HG03135 (cell line): ENCODE measurements at regions not wholly inside any gene's neighbourhood (a gene's known extent, or its start where the extent isn't known, plus 50 kb on each side); places are given as distances from the start of the nearest gene placed in this dataset.

Experiments used
- ATAC-seq: cut with Tn5 transposase; IDR thresholded peaks from one replicate; pipeline ENCODE4 v1.9.1; 2021; ENCODE audit warnings: mild to moderate bottlenecking, moderate library complexity; ENCODE audit not compliant: unreplicated experiment

DNA sequence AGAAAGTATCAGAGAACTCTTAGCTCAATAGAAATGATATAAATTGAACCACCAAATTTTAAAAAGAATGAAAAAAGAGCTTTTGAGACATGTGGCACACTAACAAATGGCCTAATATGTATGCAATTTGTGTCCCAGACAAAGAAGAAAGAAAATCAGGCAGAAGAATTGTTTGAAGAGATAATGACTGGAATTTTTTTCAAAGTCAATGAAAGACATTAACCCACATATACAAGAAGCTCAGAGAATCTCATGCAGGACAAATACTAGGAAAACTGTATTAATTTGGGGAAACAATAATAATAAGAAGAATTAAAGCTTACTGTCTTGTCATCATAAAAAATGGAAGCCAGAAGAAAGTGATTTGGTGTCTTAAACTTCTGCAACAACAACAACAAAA lies 304.1 kb upstream of the RND3 start:
- ATAC-seq: no peak

DNA sequence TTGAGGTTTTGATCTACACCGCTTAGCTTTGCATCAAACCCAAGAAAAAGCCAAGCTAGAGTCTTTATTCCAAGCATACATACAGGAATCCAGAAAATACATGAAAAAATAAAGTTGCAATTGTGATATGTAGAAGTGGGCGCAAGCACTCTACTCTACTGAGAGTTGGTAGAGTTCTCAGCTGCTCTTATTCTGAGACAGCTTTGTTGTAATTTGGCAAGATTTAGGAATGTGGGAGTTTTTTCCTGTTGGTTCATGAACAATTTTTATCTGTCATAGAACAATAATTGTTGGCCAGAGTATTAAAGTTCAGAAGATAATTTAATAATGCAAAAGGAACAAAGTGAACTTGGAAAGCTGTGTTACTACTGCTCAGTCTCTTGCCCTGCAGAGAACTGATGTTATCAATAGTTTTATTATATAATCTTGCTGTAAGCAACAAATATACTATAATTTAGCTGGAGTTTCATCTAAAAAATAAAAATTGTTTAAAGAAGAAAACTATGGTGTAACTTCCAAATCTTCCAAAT lies 302.0 kb upstream of the RND3 start:
- no peak for ATAC-seq

DNA sequence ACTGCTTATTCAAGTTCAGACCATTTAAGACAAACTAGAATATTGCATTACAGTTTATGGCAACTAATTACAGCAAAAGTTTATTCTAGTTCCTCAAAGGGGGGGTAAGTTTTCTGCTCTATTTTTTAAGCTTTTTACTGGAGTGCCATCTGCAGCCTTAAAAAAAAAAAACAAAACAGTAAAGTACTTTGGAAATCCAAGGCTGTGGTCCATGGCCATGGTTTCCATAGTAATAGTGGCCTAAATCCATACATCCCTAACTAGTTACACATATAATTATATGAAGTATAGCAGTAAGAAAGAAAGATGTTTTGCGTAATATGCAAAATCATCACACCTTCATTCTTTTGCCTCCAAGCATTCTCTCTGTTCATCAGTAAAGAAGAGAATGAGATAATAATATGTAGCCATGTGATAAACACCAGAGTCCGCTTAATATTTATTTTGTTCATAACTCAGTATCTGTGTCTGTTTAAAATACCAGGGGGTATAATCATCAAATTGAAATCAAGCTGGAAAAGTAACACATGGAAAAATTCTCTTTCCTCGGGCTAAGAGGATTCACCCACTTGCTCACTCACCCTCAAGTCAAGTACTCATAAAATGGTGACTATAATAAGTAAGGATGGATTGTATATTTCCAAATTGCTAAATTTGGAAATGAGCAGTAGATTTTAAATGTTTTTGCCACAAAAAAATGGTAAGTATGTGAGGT lies 301.1 kb upstream of the RND3 start:
- ATAC-seq: no peak

DNA sequence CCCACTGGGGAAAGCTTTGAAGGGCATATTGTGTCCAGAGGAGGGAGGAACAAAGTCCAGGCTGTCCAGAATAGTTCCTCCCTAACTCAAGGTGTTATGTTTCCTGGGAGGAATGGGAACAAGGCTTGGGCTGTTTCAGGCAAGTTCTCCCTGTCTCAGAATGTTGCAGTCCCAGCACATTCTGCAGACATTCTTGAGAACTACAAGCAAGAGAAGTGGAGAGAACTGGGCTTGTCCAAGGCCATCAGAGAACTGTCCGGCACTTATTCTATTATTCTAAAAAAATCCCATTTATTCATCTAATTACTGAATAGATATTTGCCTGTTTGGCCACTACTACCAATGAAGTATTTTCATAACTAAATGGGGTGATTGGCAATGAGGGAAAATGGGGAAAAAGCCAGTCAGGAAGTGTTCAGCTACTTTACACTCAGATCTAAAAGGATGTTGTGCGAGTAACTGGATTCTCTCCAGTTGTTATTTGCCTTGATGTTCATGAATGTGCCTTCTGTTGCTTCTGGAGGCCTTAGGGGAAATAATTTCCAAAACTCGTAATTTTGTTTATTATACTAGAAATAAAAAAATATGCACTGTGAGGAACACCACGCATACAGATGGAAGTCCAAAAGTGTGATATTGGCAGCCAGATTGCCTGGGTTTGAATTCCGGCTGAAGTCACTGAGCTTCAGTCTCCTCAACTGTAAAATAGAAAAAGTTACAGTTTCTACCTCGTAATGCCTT lies 300.1 kb upstream of the RND3 start:
- ATAC-seq: no peak

DNA sequence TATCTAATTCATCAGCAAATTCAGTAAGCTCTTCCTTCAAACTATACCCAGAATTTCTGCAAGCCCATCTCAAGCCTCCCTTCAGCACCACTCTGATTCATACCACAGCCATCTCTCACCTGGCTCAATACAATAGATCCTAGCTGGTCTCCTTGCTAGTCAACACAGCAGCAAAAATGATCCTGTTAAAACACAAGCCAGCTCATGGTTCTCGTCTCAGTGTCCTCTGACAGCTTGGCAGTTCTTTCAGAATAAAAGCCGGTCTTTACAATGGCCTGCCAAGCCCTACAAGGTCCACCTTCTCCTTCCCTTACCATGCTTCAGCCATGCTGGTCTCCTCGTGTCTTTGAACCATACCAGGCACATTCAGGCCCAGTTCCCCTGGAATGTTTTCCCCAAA lies 296.9 kb upstream of the RND3 start:
- ATAC-seq: no peak

DNA sequence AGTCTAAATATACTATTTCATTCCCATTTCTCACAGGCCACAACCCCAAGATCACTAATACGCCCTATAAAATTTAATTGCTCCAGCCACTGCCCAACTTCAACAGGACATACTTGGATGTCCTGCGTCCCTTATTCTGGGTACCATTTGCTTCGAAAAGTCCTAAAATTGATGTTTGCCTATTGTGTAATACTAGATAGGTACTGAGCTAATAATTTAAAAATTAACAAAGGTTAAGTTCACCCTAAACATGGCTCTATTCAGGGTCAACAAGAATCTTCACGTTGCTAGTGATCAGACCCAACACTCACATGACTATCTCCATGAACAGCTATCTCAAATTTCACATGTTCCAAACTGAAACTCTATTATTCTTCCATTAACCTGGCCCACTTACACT lies 296.4 kb upstream of the RND3 start:
- ATAC-seq: no peak

DNA sequence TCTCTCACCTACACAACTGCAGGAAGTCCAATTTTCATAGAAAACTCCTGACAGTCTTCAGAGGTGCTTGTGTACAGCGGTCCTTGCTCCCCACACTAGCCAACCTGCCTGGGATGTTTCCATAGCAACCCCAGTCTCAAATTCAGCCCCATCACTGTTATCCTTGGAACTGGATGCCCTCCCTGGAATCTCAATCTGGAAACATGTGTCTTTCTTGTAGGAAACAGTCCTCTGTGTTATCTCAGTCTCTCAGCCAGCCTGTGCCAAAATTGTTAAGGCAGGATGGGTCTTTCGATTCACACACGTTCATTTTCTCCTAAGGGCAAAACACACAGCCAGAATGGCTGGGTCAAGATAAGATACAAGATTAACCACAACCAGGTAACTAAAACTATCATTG lies 295.5 kb upstream of the RND3 start:
- no peak for ATAC-seq

DNA sequence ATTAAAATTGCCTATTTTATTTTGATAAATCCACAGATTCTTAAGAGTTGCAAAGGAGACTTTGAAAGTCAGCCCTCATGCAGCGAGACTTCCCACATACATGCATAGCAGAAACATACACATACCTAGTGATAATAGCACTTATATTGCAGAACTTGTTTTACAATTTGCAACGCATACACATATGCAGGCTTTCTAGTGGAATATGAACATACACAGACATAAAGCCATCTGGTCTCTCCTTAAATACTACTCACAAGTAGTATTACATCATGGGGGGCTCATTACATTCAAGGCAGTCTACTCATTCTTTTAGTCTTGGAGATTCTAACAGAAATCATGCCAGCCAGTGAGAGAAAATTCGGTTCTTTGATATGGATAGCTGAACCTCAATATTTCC lies 295.1 kb upstream of the RND3 start:
- no peak for ATAC-seq

DNA sequence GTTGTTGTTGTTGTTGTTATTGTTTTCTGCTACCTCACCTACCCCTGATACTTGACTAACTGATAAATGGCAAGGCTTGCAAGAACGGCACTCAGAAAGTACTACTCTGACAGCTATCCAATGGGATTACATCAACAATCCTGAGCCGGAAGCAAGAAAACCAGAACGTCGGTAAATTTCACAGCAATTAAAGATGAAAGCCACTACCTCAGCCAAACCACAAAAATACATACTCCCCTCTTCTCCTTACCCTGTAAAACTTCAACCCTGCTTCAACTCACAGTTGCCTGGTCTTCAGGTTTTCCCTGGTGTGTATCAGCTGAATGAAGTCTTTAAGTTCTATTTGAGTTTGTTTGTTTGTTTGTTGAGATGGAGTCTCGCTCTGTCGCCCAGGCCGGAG lies 293.7 kb upstream of the RND3 start:
- no peak for ATAC-seq

DNA sequence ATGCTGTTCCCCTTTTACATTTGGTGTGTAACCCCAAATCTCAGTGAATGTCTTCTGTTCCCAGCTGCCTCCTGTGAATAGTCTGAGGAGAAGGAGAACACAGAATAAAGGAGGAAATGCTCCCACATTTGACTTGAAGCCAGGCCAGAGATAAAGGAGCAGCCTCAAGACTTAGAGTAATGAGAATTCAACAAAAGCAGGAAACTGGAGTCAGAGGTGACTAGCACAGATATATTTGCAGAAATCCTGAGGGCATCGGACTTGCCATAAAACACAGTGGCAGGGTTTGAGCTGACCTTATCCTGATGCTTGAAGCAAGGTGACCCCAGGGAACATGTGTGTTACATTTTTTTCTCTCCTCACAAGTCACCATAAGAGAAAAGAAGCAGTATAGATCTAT lies 291.4 kb upstream of the RND3 start:
- ATAC-seq: no peak

DNA sequence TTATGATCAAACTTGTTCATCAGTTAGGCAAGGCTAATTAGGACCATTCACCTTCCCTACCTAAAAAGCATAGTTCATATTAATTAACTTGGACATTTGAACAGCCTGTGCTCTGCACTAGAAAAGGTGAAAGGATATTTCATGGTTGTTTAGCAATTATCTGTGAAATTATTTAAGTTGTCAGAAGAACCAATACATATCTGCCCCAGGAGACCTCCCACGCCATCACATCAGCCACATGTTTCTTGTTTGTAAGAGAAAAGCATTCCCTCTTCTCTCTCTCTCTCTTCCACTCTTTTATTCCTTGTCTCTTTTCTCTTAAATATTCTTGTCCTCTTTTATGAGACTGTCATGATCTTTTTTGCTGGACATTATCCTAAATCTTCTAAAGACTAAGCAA lies 282.0 kb upstream of the RND3 start:
- ATAC-seq: no peak

DNA sequence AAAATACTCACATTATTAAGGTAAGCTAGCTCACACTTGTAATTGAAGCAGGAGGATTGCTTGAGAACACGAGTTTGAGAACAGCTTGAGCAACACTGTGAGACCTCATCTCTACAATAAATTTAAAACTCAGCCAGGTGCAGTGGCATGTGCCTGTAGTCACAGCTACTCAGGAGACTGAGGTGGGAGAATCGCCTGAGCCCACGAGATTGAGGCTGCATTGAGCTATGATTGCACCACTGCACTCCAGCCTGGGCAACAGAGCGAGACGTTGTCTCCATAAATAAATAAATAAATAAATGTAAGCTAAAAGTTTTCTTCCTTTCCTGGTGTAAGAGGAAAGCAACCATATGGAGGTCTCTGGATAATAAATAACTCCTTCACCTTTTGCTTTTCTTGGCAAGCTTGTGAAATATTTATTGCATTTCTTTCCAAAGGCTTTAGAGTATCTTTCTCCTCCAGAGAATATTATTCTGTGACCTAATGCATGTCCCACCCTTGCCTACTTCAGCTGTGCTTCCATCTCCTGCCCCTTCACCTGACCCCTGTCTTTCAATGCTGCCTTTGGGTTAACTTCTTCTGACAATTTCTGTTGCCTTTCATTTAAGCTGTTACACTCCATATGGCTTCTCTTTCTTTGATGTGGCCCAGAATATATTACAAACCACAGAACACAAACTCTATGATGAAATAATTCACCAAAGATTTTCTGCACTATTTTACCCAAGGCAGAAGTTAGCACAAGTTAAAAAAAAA lies 280.7 kb upstream of the RND3 start:
- ATAC-seq: no peak

DNA sequence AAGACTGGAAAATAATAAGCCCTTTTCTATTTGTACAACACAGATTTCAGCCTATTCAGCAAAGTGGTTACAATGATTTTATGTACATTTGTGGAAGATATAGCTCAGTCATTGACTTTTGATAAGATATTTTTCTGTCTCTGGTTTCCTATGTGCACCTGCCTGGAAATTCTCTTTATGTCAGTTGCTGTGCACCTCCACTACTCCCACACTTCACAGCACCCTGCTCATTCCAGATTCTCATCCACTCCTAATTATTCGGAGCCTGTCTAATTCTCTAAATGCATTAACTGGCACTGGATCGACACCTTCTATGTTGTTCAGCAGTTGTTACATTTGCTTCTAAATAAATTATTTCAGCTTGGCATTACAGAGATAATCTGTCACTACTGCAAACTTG lies 275.1 kb upstream of the RND3 start:
- ATAC-seq: no peak

DNA sequence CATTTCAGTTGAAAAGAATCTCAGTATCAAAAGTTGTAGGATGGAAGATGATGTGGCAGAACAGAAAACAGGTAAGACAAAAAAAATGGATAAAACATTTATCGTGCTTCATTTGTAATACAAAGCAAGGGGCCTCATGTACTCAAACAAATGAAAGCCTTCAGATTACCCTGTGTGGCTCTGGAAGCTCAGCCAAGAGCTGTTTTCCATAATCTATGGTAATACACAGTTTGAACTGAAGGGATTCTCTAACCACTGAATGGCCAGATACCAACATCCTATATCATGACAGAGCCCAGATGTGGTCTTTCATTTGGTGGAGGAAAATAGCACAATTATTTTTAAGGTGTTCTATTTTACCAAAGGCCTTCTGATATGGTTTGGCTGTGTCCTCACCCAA lies 272.1 kb upstream of the RND3 start:
- no peak for ATAC-seq

DNA sequence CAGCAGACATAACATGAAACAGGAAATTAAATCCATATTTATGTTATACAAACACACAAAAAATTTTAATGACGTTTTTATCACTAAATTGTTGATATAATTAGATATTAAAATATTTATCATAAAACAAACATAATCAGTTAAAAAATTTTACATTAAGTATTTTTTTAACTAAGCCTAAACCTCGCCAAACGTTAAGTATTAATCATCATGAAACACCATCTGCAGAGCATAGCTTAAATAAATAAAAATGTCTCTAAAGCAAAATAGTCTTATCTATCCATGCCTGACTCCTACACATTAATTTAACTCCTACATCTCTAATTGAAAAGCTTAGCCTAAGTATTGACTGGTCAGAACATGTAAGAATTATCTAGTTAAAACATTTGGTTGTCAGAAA lies 271.6 kb upstream of the RND3 start:
- ATAC-seq: no peak

DNA sequence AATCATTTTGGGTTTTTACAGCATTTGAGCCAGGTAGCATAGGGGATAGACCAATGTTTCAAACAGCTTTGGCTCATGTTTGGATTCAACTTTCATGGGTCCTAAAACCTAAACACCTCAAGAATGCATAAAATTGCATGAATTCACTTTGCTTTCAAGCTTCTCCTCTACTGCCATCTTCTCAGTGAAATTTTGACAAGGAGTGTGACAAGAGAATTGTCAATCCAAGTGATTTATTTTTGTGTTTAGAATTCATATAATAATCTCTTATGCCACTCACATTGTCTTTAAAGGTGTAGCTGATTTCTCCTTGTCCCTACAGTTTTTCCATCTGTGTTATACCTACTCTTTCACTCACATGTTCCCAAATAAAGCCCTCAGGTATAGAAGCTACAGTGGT lies 264.8 kb upstream of the RND3 start:
- no peak for ATAC-seq

DNA sequence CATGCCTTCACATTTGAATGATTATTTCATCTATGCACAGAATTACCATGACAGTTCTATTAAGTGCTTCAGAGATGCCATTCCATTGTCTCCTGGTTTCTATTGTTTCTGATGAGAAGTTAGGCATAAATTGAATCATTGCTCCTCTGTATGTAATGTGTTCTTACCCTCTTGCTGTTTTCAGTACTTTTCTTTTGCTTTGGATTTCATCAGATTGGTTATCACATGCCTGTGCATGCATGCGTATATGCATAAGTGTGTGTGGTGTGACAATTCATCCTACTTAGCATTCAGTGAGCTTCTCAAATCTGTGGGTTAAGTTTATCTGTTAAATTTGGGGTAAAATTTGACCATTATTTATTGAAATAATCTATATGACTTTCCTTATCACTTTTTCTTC lies 263.3 kb upstream of the RND3 start:
- no peak for ATAC-seq

DNA sequence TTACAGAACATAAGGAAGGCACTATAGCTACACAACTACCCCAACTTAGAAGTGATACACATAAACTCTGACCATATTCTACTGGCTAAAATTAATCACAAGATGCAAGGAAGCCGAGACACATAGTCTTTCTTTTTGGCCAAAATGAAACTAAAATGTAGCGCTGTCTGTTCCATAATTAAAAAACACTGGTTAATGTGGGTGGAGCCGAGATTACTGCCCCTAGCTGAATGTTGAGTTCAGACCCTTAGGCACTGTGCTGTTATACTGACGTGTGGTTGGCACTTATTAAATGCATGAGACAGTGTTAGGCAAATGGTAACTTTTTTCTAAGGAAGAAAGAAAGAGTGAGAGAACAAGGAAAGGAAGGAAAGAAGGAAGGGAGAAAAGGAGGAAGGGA lies 254.6 kb upstream of the RND3 start:
- no peak for ATAC-seq

DNA sequence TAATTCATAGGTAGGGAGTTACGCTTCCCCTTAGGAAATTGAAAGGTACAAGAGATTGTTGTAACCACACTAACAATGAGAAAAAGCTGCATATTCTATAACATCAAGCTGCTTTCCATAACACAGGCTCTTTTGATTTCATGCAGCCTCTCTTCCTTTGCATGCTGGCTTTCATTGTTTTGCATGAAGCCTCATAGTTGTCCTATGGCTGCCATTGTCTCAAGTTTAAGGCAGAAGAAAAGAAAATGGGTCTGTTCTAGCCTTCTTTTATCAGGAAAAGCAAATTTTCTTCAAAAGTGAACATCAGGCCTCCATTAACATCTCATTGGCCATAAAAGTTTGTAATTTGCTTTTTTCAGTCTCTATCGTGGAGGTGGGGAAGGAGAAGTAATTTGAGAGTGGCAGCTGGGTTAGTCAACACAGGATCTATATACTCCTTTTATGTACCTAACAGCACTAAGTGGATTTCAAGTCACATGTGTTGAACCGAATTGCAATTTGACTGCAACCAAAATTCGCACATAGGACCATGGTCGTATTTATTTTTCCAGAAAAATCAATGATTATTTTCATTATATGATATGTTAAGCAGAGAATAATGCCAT lies 248.5 kb upstream of the RND3 start:
- ATAC-seq: no peak

DNA sequence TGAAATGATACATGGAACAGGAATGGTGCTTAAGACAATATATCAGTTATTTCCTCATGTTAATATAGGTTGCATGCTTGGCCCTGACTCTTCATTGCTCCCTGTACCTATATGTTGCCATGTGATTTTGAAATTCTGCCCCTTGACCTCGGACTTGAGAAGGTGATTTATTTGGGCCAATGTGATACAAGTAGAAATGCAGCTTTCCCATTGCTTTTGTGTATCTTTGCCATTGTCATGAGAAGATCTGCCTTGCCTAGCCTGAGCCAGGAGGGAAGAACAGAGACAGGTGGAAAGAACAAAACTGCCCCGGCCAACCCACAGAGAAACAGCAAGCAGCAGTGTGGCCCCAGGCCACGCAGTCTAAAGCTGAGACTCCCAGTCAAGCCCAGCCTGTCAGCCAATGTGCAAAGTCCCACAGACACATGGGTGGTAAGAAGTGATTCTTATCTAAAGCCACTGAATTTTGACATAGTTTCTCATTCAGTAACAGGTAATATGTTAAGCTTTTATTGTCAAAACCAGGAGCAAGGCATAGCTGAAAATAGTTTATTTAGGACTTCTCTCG lies 245.7 kb upstream of the RND3 start:
- no peak for ATAC-seq

DNA sequence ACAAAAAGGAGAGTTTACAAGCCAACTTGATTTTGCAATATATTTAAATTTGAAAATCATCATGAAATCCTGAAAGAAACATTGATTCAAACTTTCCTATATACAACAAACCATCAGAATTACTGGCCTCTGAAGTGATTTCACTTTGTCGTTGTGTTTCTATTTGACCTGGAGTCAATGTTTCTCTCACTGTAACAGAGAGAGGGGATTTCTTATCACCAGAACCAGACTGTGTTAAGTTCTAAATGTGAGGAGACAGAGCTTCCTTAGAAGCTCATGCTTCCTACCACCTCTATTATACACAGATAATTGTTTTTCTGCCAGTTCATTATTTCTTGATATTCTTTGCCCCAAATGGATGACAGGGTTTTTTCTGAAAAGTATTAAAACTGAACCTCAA lies 245.0 kb upstream of the RND3 start:
- no peak for ATAC-seq
